GM12878 (cell line): ENCODE measurements at regions not wholly inside any gene's neighbourhood (a gene's known extent, or its start where the extent isn't known, plus 50 kb on each side); places are given as distances from the start of the nearest gene placed in this dataset.

Source experiments
- CTCF ChIP-seq, 3 experiments: IDR thresholded peaks in 2 of 3; conservative IDR thresholded peaks in 1 of 3; 2 replicates each; pipeline ENCODE4 v1.5.1; 2011; ENCODE audit warnings: low read depth in 3 of 3, low read length in 3 of 3, mild to moderate bottlenecking in 3 of 3, control low read depth in 2 of 3, moderate library complexity in 2 of 3, inconsistent platforms in 1 of 3, mixed read lengths in 1 of 3; ENCODE audit not compliant: control insufficient read depth in 2 of 3, insufficient read depth in 1 of 3; ENCODE audit errors: extremely low read depth in 1 of 3
- HDAC6 ChIP-seq: fragments of 200-600 bp; sonication (generic); IDR thresholded peaks from one replicate; pipeline ENCODE4 v1.8.0; 2017; ENCODE audit warnings: antibody characterized with exemption; ENCODE audit not compliant: unreplicated experiment
- IKZF1 ChIP-seq: fragments of 450-650 bp; conservative IDR thresholded peaks from 2 replicates; pipeline ENCODE4 v1.6.1; 2017; ENCODE audit warnings: antibody characterized with exemption, mild to moderate bottlenecking
- NRF1 ChIP-seq: conservative IDR thresholded peaks from 2 replicates; pipeline ENCODE4 v1.6.1; 2011; ENCODE audit warnings: mild to moderate bottlenecking, low read depth, low read length, improper control_type of control experiment
- POLR2A ChIP-seq: IDR thresholded peaks from 2 replicates; pipeline ENCODE4 v1.6.1; 2011; ENCODE audit warnings: low read depth, mild to moderate bottlenecking, low read length
- RAD21 ChIP-seq: IDR thresholded peaks from 2 replicates; pipeline ENCODE4 v1.6.1; 2011; ENCODE audit warnings: mild to moderate bottlenecking, low read depth, low read length, moderate library complexity; ENCODE audit not compliant: insufficient read depth
- RFX5 ChIP-seq: IDR thresholded peaks from 2 replicates; pipeline ENCODE4 v1.6.1; 2011; ENCODE audit warnings: low read depth, low read length, improper control_type of control experiment
- SP1 ChIP-seq: IDR thresholded peaks from one replicate; pipeline ENCODE4 v1.6.1; 2011; ENCODE audit warnings: low read depth, low read length
- TAF1 ChIP-seq: IDR thresholded peaks from 2 replicates; pipeline ENCODE4 v1.6.1; 2011; ENCODE audit warnings: mild to moderate bottlenecking, low read depth, low read length, borderline replicate concordance
- TCF7 ChIP-seq: IDR thresholded peaks from 2 replicates; pipeline ENCODE4 v1.6.1; 2014; ENCODE audit warnings: antibody characterized with exemption, borderline replicate concordance
- YY1 ChIP-seq: IDR thresholded peaks from 2 replicates; pipeline ENCODE4 v1.6.1; 2011; ENCODE audit warnings: low read depth, mild to moderate bottlenecking, low read length
- ZNF592 ChIP-seq: fragments of 450-650 bp; IDR thresholded peaks from 2 replicates; pipeline ENCODE4 v1.6.1; 2017; ENCODE audit warnings: mild to moderate bottlenecking, moderate library complexity
- TF ChIP-seq, protein P1 (sequence below): IDR thresholded peaks from 2 replicates; pipeline ENCODE4 v1.6.1; 2012; ENCODE audit warnings: low read depth, low read length, improper control_type of control experiment

DNA sequence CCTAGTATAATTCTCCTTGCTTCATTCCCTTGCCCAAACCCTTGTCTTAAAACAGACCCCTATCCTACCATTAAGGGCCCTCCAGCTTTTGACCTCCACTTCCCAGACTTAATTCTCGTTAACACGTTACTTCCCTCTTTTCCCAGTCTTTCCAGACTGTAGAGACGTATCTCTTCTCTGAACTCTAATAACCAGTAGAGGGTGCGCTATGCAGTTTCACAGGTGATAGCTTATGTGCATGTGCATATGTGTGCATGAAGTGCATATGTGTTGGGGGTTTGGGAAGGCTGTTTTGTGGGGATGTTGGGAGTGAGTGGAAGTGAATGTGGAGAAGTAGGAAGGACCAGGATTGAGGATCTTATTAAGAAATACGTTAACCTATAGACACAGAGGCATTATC is 78.1 kb upstream of the CCDC190 start:
- TF ChIP-seq TAF1 (no peak), POLR2A (no peak), CTCF (IDR thresholded peaks at IDR 0.05 in 2 of 3, conservative IDR thresholded peaks at IDR 0.05 in 1 of 3; ENCODE audit: control insufficient read depth in 2 of 3, extremely low read depth in 1 of 3, insufficient read depth in 1 of 3, low read depth in 3 of 3, low read length in 3 of 3) (no peak), SP1 (no peak), YY1 (no peak), ZNF592 (no peak), TCF7 (no peak), IKZF1 (no peak), RFX5 (no peak), HDAC6 (no peak), RAD21 (no peak), NRF1 (no peak)
- TF ChIP-seq, protein P1, sequence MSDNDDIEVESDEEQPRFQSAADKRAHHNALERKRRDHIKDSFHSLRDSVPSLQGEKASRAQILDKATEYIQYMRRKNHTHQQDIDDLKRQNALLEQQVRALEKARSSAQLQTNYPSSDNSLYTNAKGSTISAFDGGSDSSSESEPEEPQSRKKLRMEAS: no peak
